ENCODE measurements at regions not wholly inside any gene's neighbourhood (a gene's known extent, or its start where the extent isn't known, plus 50 kb on each side); places are given as distances from the start of the nearest gene placed in this dataset.

GRCh38 chr17:77736199-77736585 lies 222.3 kb upstream of the TNRC6C start:
- TF ChIP-seq EZH2 (IDR thresholded peaks at IDR 0.05; ENCODE audit: low read length, missing control alignments) (no peak), CTCF (conservative IDR thresholded peaks at IDR 0.05 in 1 of 2, IDR thresholded peaks at IDR 0.05 in 1 of 2; ENCODE audit: low read depth in 1 of 2, low read length in 2 of 2) (no peak)
